T-cell (primary cell): ENCODE measurements at regions not wholly inside any gene's neighbourhood (a gene's known extent, or its start where the extent isn't known, plus 50 kb on each side); places are given as distances from the start of the nearest gene placed in this dataset.

ENCODE experiments used
- ATAC-seq, 4 experiments: fragments of 200-7000 bp in 3 of 4; fragments of 150-1000 bp in 1 of 4; cut with Tn5 transposase; replicated peaks in 1 of 4; 1 replicate in 3 of 4; 2 replicates in 1 of 4; pipeline ENCODE4 v1.10.0; 2021; ENCODE audit warnings: moderate library complexity in 3 of 4, mild to moderate bottlenecking in 2 of 4, moderate number of reproducible peaks in 1 of 4
- CTCF ChIA-PET, 2 donors: fragments of 300-600 bp; sonication (Branson Sonifier 250); formaldehyde crosslinking; loops; one replicate each; lab custom pipeline; 2022; ENCODE audit warnings: antibody characterized with exemption in 2 of 2; lab: Charles Lee
- POLR2A ChIA-PET, 2 donors: fragments of 300-600 bp; sonication (Branson Sonifier 250); formaldehyde crosslinking; loops; one replicate each; lab custom pipeline; 2022; ENCODE audit warnings: antibody characterized with exemption in 2 of 2; lab: Charles Lee
- DNase-seq, 35 experiments: peaks; one replicate each; pipeline versions ENCODE4 v3.0.0 to v3.0.0-alpha.2; 2013 to 2023
- H3K27ac ChIP-seq: one replicate; pipeline ENCODE4 v1.5.1; 2013; ENCODE audit warnings: low read length
- H3K27me3 ChIP-seq, 2 experiments: replicated peaks in 1 of 2; 1 replicate in 1 of 2; 2 replicates in 1 of 2; pipeline versions ENCODE4 v1.6.1 to v1.7.0; 2013; ENCODE audit warnings: low read length in 1 of 2, mixed read lengths in 1 of 2; ENCODE audit not compliant: control insufficient read depth in 2 of 2, insufficient read depth in 2 of 2; ENCODE audit errors: extremely low read depth in 1 of 2
- H3K36me3 ChIP-seq, 2 donors: 1 replicate in 1 of 2; 2 replicates in 1 of 2; pipeline versions ENCODE4 v1.6.1 to v1.7.0; 2013; ENCODE audit warnings: low read length in 1 of 2; ENCODE audit not compliant: control insufficient read depth in 2 of 2, insufficient read depth in 1 of 2; ENCODE audit errors: extremely low read depth in 1 of 2
- H3K4me1 ChIP-seq, 2 experiments: 1 replicate in 1 of 2; 2 replicates in 1 of 2; pipeline versions ENCODE4 v1.6.1 to v1.7.0; 2013; ENCODE audit warnings: low read length in 2 of 2, mixed read lengths in 1 of 2; ENCODE audit not compliant: insufficient read depth in 2 of 2, control insufficient read depth in 1 of 2; ENCODE audit errors: extremely low read depth in 1 of 2
- H3K4me3 ChIP-seq, 2 donors: 1 replicate in 1 of 2; 2 replicates in 1 of 2; pipeline versions ENCODE4 v1.5.1 to v1.7.0; 2013; ENCODE audit warnings: mild to moderate bottlenecking in 2 of 2, low read length in 1 of 2, moderate library complexity in 1 of 2; ENCODE audit not compliant: control insufficient read depth in 1 of 2; ENCODE audit errors: extremely low read depth in 1 of 2
- H3K9me3 ChIP-seq: 2 replicates; pipeline ENCODE4 v1.7.0; 2013
- H3K27ac Mint-ChIP-seq, 2 donors: one replicate each; pipeline ENCODE4 v1.8.0; 2020 to 2021; ENCODE audit warnings: mild to moderate bottlenecking in 2 of 2, mixed read lengths in 2 of 2
- H3K27me3 Mint-ChIP-seq, 2 donors: one replicate each; pipeline ENCODE4 v1.8.0; 2021 to 2022; ENCODE audit warnings: mixed read lengths in 2 of 2
- H3K36me3 Mint-ChIP-seq: one replicate; pipeline ENCODE4 v1.8.0; 2021; ENCODE audit warnings: mixed read lengths
- H3K4me1 Mint-ChIP-seq, 3 donors: one replicate each; pipeline ENCODE4 v1.8.0; 2020 to 2022; ENCODE audit warnings: mixed read lengths in 3 of 3, mild to moderate bottlenecking in 1 of 3
- H3K4me3 Mint-ChIP-seq, 3 donors: one replicate each; pipeline ENCODE4 v1.8.0; 2020 to 2022; ENCODE audit warnings: mild to moderate bottlenecking in 3 of 3, mixed read lengths in 3 of 3, moderate library complexity in 3 of 3
- H3K9me3 Mint-ChIP-seq, 3 donors: one replicate each; pipeline ENCODE4 v1.8.0; 2020 to 2022; ENCODE audit warnings: mixed read lengths in 3 of 3
- WGBS: methylation state at CpG from one replicate; pipeline ENCODE4 v1.1.5; 2013; ENCODE audit warnings: missing lambda C conversion rate; ENCODE audit not compliant: insufficient coverage; 5-methylcytosine and 5-hydroxymethylcytosine counted together

GRCh38 chr13:87403748-87404432, 267.3 kb upstream of the SLITRK5 start:
- H3K9me3 Mint-ChIP-seq = peaks cover 3 to 18% (median 14%) of the 10 kb centered on the region in 3 donors
- no peak overlapping the region for H3K4me3 ChIP-seq
- no peaks in the 10 kb centered on the region for H3K9me3 ChIP-seq
- no peak overlapping the region for H3K4me3 Mint-ChIP-seq
- H3K4me1 ChIP-seq = no peaks in the 10 kb centered on the region
- WGBS = no CpG with 5 or more reads among the region's 4 CpGs
- no peaks in the 10 kb centered on the region for H3K27me3 ChIP-seq
- no peak overlapping the region for H3K27ac Mint-ChIP-seq
- POLR2A ChIA-PET = interaction anchor here in 1 of 2 donors (0.7 kb wide), 1 partner anchor 150 kb away, joined by 3 read pairs; no protein-coding TSS in a partner anchor
- no peaks in the 10 kb centered on the region for H3K36me3 ChIP-seq
- no peak overlapping the region for H3K27ac ChIP-seq
- ATAC-seq = no peak
- no peaks in the 10 kb centered on the region for H3K27me3 Mint-ChIP-seq
- no peaks in the 10 kb centered on the region for H3K36me3 Mint-ChIP-seq
- CTCF ChIA-PET = interaction anchor here in 1 of 2 donors (0.6 kb wide), 1 partner anchor 640 kb away, joined by 3 read pairs; no protein-coding TSS in a partner anchor
- no peaks in the 10 kb centered on the region for H3K4me1 Mint-ChIP-seq
- no peak for DNase-seq

GRCh38 chr13:87426742-87427141, 244.4 kb upstream of the SLITRK5 start:
- no peaks in the 10 kb centered on the region for H3K9me3 ChIP-seq
- no peaks in the 10 kb centered on the region for H3K4me1 Mint-ChIP-seq
- ChIA-PET POLR2A (no interaction called here), CTCF (no interaction called here)
- no peaks in the 10 kb centered on the region for H3K36me3 ChIP-seq
- no peak overlapping the region for H3K27ac Mint-ChIP-seq
- no peak overlapping the region for H3K4me3 ChIP-seq
- H3K4me3 Mint-ChIP-seq = no peak overlapping the region
- no peak for ATAC-seq
- no peaks in the 10 kb centered on the region for H3K27me3 Mint-ChIP-seq
- no peak overlapping the region for H3K27ac ChIP-seq
- no peak for DNase-seq
- peaks cover 0 to 14% (median 0%) of the 10 kb centered on the region in 3 donors for H3K9me3 Mint-ChIP-seq
- H3K27me3 ChIP-seq = no peaks in the 10 kb centered on the region
- H3K4me1 ChIP-seq = no peaks in the 10 kb centered on the region
- no peaks in the 10 kb centered on the region for H3K36me3 Mint-ChIP-seq

GRCh38 chr13:87444135-87444534, 227.0 kb upstream of the SLITRK5 start:
- no peak for DNase-seq
- no peak for ATAC-seq
- no peaks in the 10 kb centered on the region for H3K4me1 ChIP-seq
- no peaks in the 10 kb centered on the region for H3K9me3 ChIP-seq
- POLR2A ChIA-PET = no interaction called here
- no peaks in the 10 kb centered on the region for H3K27me3 ChIP-seq
- no peak overlapping the region for H3K27ac ChIP-seq
- Mint-ChIP-seq H3K36me3 (no peaks in the 10 kb centered on the region), H3K9me3 (peaks cover 4 to 11% (median 7%) of the 10 kb centered on the region in 3 donors), H3K27ac (no peak overlapping the region), H3K27me3 (no peaks in the 10 kb centered on the region), H3K4me1 (no peaks in the 10 kb centered on the region), H3K4me3 (no peak overlapping the region)
- H3K36me3 ChIP-seq = no peaks in the 10 kb centered on the region
- no peak overlapping the region for H3K4me3 ChIP-seq
- WGBS = no CpG with 5 or more reads among the region's 2 CpGs
- CTCF ChIA-PET = no interaction called here

GRCh38 chr13:87452281-87452680, 218.9 kb upstream of the SLITRK5 start:
- H3K4me3 Mint-ChIP-seq = no peak overlapping the region
- H3K27ac ChIP-seq = no peak overlapping the region
- no peak overlapping the region for H3K27ac Mint-ChIP-seq
- no peaks in the 10 kb centered on the region for H3K27me3 ChIP-seq
- DNase-seq = no peak
- POLR2A ChIA-PET = no interaction called here
- H3K4me1 ChIP-seq = no peaks in the 10 kb centered on the region
- H3K9me3 ChIP-seq = no peaks in the 10 kb centered on the region
- H3K4me1 Mint-ChIP-seq = no peaks in the 10 kb centered on the region
- CTCF ChIA-PET = no interaction called here
- H3K9me3 Mint-ChIP-seq = peaks cover 2 to 14% (median 4%) of the 10 kb centered on the region in 3 donors
- no peak overlapping the region for H3K4me3 ChIP-seq
- ATAC-seq = no peak
- H3K36me3 ChIP-seq = no peaks in the 10 kb centered on the region
- H3K27me3 Mint-ChIP-seq = no peaks in the 10 kb centered on the region
- H3K36me3 Mint-ChIP-seq = no peaks in the 10 kb centered on the region
- no CpG with 5 or more reads among the region's 2 CpGs for WGBS

- CTCF ChIA-PET = no interaction called here
- no peak for ATAC-seq
Measured at GRCh38 chr13:87453244-87453643, 217.9 kb upstream of the SLITRK5 start.

GRCh38 chr13:87459419-87459818, 211.8 kb upstream of the SLITRK5 start:
- ChIA-PET POLR2A (no interaction called here), CTCF (no interaction called here)
- no peaks in the 10 kb centered on the region for H3K4me1 Mint-ChIP-seq
- peaks cover 0 to 20% (median 11%) of the 10 kb centered on the region in 3 donors for H3K9me3 Mint-ChIP-seq
- no CpG with 5 or more reads among the region's 1 CpG for WGBS
- no peaks in the 10 kb centered on the region for H3K4me1 ChIP-seq
- ATAC-seq (no peak), DNase-seq (no peak)
- H3K4me3 ChIP-seq = no peak overlapping the region
- no peaks in the 10 kb centered on the region for H3K9me3 ChIP-seq
- no peak overlapping the region for H3K4me3 Mint-ChIP-seq
- no peaks in the 10 kb centered on the region for H3K27me3 Mint-ChIP-seq
- no peak overlapping the region for H3K27ac ChIP-seq
- H3K36me3 ChIP-seq = no peaks in the 10 kb centered on the region
- H3K27ac Mint-ChIP-seq = no peak overlapping the region
- no peaks in the 10 kb centered on the region for H3K27me3 ChIP-seq
- no peaks in the 10 kb centered on the region for H3K36me3 Mint-ChIP-seq

More at GRCh38 chr13:87453244-87453643, 217.9 kb upstream of the SLITRK5 start:
- Mint-ChIP-seq H3K4me3 (no peak overlapping the region), H3K4me1 (no peaks in the 10 kb centered on the region), H3K9me3 (peaks cover 2 to 16% (median 4%) of the 10 kb centered on the region in 3 donors), H3K36me3 (no peaks in the 10 kb centered on the region), H3K27ac (no peak overlapping the region), H3K27me3 (no peaks in the 10 kb centered on the region)
- H3K36me3 ChIP-seq = no peaks in the 10 kb centered on the region
- H3K27ac ChIP-seq = no peak overlapping the region
- no peaks in the 10 kb centered on the region for H3K27me3 ChIP-seq
- H3K4me1 ChIP-seq = no peaks in the 10 kb centered on the region
- POLR2A ChIA-PET = no interaction called here
- H3K4me3 ChIP-seq = no peak overlapping the region
- no CpG with 5 or more reads among the region's 1 CpG for WGBS
- H3K9me3 ChIP-seq = no peaks in the 10 kb centered on the region
- DNase-seq = no peak
